Transverse colon (tissue), 4 donors: ENCODE measurements at regions not wholly inside any gene's neighbourhood (a gene's known extent, or its start where the extent isn't known, plus 50 kb on each side); places are given as distances from the start of the nearest gene placed in this dataset.

Source experiments
- CTCF ChIP-seq, 5 experiments: fragments of 200-600 bp in 3 of 5; fragments of 450-650 bp in 2 of 5; sonication (generic) in 3 of 5; IDR thresholded peaks; 1 replicate in 2 of 5; 2 replicates in 3 of 5; pipeline ENCODE4 v1.5.1; 2016 to 2017; ENCODE audit warnings: antibody characterized with exemption in 5 of 5, inconsistent platforms in 3 of 5, mild to moderate bottlenecking in 2 of 5, moderate library complexity in 1 of 5
- POLR2AphosphoS5 ChIP-seq, 3 donors: sonication (generic); formaldehyde crosslinking; IDR thresholded peaks; one replicate each; pipeline ENCODE4 v1.6.1; 2016; ENCODE audit warnings: antibody characterized with exemption in 3 of 3

- no peak for TF ChIP-seq CTCF (IDR thresholded peaks at IDR 0.05)
- no peak for TF ChIP-seq POLR2AphosphoS5 (IDR thresholded peaks at IDR 0.05)
Measured at GRCh38 chr3:34687671-34688070, 889.2 kb downstream of the PDCD6IP start.
